Suppressor macrophage (primary cell): ENCODE measurements at regions not wholly inside any gene's neighbourhood (a gene's known extent, or its start where the extent isn't known, plus 50 kb on each side); places are given as distances from the start of the nearest gene placed in this dataset.
"Not testable (repeated sequence)": the region's sequence is repeated elsewhere in the genome, so short reads cannot be mapped to it uniquely, and the experiment has no call there.

Experiments
- DNase-seq, 4 experiments: peaks; one replicate each; pipeline ENCODE4 v3.0.0-alpha.2; 2020 to 2022

DNA sequence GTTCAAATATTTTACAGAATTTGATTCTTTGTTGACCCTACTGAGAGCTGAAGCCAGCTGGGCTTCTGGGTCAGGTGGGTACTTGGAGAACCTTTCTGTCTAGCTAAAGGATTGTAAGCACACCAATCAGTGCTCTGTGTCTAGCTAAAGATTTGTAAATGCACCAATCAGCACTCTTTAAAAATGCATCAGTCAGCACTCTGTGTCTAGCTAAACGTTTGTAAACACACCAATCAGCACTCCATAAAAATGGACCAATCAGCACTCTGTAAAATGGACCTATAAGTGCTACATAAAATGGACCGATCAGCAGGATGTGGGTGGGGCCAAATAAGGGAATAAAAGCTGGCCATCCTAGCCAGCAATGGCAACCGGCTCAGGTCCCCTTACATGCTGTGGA is 76.4 kb upstream of the TMSB4Y start:
- not testable (repeated sequence) for DNase-seq

DNA sequence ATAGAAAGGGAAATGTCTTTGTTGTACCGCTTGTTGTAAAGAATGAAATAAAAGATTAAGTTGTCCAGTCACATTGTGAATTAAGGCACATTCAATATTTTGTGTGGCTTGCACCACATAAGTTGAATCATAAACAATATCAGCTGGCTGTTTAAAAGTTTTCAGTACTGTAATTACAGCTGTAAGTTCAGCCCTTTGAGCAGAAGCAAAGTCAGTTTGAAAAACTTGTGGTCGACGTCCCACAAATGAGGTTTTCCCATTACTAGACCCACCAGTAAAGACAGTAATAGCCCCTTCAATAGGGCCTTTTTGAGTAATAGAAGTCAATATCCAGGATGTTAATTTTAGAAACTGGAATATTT is 87.8 kb upstream of the TMSB4Y start:
- no peak for DNase-seq

DNA sequence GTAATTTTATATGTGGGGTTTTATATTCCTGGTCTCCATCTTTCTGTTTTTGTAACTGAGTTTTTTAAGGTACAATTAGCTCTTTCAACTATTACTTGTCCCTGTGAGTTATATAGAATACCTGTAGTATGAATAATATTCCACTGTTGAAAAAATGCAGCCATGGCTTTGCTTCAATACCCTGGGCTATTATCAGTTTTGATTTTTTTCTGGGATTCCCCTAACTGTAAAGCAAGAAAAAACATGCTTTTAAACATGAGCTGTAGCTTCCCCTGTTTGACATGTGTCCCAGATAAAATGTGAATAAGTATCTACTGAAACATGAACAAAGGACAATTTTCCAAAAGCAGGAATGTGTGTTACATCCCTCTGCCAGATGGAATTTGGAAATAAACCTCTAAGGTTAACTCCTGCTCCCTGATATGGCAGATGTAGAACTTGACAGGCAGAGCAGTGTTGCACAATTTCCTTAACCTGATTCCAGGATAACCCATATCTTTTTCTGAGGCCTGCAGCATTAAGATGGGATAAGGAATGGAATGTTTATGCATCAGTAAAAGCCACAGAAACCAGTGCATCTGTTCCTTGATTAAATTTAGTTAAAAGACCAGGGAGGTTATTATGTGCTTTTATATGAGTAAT is 88.3 kb upstream of the TMSB4Y start:
- DNase-seq, result no peak

- no peak for DNase-seq
Measured at GRCh38 chrY:13612916-13613315, 90.8 kb upstream of the TMSB4Y start.

- DNase-seq, result no peak
Measured at GRCh38 chrY:13611965-13612364, 91.7 kb upstream of the TMSB4Y start.

- DNase-seq, result no peak
Measured at GRCh38 chrY:13592450-13592849, 111.2 kb upstream of the TMSB4Y start.

DNA sequence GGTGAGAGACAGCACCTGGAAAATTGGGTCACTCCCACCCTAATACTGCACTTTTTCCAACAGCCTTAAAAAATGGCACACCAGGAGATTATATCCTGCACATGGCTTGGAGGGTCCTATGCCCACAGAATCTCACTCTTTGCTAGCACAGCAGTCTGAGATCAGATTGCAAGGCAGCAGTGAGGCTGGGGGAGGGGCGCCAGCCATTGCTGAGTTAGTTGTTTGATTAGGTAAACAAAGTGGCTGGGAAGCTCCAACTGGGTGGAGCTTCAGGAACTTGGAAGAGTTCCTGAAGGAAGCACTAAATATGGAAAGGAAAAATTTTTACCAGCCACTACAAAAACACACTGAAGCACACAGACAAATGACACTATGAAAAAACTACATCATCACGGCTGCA is 91.1 kb upstream of the UTY start:
- DNase-seq, result not testable (repeated sequence)

DNA sequence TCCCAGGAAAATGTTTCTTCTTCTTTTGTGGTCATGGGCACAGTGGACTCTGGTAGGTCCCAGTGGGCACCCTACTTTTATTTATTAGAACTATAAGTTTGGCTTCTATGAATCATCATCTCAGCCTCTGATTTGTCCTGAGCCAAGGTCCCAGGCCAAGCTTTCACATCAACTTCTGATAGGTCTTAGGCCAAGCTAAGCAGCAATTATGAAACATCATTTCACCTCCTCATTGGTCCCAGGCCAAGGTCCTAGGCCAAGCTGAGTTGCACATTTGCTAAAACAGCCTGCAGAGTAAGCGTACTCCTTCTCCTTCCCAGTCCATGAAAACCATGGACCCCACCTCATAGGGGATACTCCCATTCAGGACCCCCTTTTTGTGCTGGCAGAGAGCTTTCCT is 87.4 kb upstream of the UTY start:
- DNase-seq, result no peak

GRCh38 chrY:13554949-13555348 is 75.1 kb upstream of the UTY start:
- DNase-seq, result no peak

DNA sequence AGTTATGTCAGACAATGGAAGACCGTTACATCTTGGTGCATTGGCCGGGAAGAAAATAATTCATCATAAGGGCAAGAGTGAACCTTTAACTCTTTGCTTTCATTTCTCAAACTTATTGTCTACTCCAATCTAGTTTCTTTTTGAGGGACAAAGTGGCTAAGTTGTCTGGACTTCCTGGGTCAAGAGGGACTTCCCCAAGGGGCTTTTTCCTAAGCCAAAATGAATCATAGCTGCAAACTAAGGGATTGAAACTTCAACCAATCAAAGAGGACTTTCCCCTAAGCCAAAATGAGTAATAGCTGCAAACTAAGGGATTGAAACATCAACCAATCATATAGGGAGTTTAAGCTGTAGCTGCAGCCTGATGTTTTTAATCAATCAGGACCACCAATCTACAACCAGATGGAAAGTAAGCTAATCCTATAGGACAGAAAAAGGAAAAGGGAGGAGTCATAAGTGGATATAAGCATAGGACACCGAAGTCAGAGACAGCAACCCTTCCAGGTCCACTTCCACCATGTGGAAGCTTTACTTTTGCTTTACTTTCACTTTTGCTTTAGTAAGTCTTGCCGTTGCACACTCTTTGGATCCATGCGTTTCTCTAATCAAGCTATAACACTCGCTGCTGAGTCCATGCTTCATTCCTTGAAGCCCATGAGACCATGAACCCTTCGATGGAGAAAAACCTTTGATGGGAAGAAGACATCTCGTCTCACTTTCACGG is 72.7 kb upstream of the UTY start:
- peak in 1 of 4 experiments; percentile 0 for DNase-seq

GRCh38 chrY:13551246-13551645 is 71.4 kb upstream of the UTY start:
- no peak for DNase-seq

DNA sequence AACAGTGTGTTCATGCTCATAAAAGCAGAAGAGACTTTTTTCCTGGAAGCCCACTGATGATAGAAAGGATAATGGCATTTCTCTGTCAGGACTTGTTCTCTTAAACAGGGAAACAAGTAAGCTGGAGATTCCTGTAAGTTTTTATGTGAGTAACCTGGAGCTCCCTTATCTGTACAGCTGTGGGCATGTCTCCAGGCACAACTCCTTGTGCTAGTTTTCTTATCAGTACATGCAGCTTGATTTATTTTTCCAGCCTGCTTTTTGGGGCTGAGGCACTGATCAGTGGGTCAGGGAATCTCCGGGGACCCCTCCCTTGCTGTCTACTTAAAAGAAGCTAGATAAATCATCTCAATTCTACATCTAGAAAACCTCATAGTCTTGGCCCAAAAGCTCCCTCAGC is 64.7 kb upstream of the UTY start:
- no peak for DNase-seq

DNA sequence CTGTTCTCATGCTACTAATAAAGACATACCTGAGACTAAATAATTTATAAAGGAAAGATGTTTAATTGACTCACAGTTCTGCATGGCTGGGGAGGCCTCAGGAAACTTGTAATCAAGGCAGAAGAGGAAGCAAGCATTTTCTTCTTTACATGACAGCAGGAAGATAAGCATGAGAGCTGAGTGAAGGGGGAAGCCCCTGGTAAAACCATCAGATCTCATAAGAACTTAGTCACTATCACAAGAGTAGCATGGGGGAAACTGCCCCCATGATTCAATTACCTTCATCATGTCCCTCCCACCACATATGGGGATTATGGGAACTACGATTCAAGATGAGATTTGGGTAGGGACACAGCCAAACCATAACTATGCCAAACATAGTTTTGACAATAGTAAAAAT is 58.1 kb upstream of the UTY start:
- no peak for DNase-seq
